ENCODE measurements at regions not wholly inside any gene's neighbourhood (a gene's known extent, or its start where the extent isn't known, plus 50 kb on each side); places are given as distances from the start of the nearest gene placed in this dataset.

- no peak overlapping the region for H3K4me3 ChIP-seq (ENCODE audit: low read depth, low read length)
- no peak for TF ChIP-seq CTCF (conservative IDR thresholded peaks at IDR 0.05; ENCODE audit: low read depth, low read length)
- DNase-seq (ENCODE audit: low read depth) = no peak
These were observed 766.3 kb downstream of the SLC4A3 start for GRCh38 chr2:220393711-220394110.

- peak; percentile 71 for DNase-seq (ENCODE audit: low read depth)
- no peak overlapping the region for H3K4me3 ChIP-seq (ENCODE audit: low read depth, low read length)
- no peak for TF ChIP-seq CTCF (conservative IDR thresholded peaks at IDR 0.05; ENCODE audit: low read depth, low read length)
These were observed 767.0 kb downstream of the SLC4A3 start for GRCh38 chr2:220394433-220394832.

- no peak overlapping the region for H3K4me3 ChIP-seq (ENCODE audit: low read depth, low read length)
- peak; percentile 68 for DNase-seq (ENCODE audit: low read depth)
- TF ChIP-seq CTCF (conservative IDR thresholded peaks at IDR 0.05; ENCODE audit: low read depth, low read length) = no peak
These were observed 768.9 kb downstream of the SLC4A3 start for GRCh38 chr2:220396287-220396686.

GRCh38 chr2:220410296-220410695 lies 782.9 kb downstream of the SLC4A3 start:
- no peak overlapping the region for H3K4me3 ChIP-seq (ENCODE audit: low read depth, low read length)
- DNase-seq (ENCODE audit: low read depth) = no peak
- TF ChIP-seq CTCF (conservative IDR thresholded peaks at IDR 0.05; ENCODE audit: low read depth, low read length) = no peak

- no peak overlapping the region for H3K4me3 ChIP-seq (ENCODE audit: low read depth, low read length)
- TF ChIP-seq CTCF (conservative IDR thresholded peaks at IDR 0.05; ENCODE audit: low read depth, low read length) = no peak
- no peak for DNase-seq (ENCODE audit: low read depth)
These were observed 790.1 kb downstream of the SLC4A3 start for GRCh38 chr2:220417503-220417902.

GRCh38 chr2:220419647-220420046 lies 792.2 kb downstream of the SLC4A3 start:
- no peak for DNase-seq (ENCODE audit: low read depth)
- TF ChIP-seq CTCF (conservative IDR thresholded peaks at IDR 0.05; ENCODE audit: low read depth, low read length) = no peak
- no peak overlapping the region for H3K4me3 ChIP-seq (ENCODE audit: low read depth, low read length)

- no peak for DNase-seq (ENCODE audit: low read depth)
- TF ChIP-seq CTCF (conservative IDR thresholded peaks at IDR 0.05; ENCODE audit: low read depth, low read length) = no peak
- no peak overlapping the region for H3K4me3 ChIP-seq (ENCODE audit: low read depth, low read length)
These were observed 793.4 kb downstream of the SLC4A3 start for GRCh38 chr2:220420820-220421219.

All from choroid plexus epithelial cell (primary cell).